ENCODE measurements at regions not wholly inside any gene's neighbourhood (a gene's known extent, or its start where the extent isn't known, plus 50 kb on each side); places are given as distances from the start of the nearest gene placed in this dataset.

DNA sequence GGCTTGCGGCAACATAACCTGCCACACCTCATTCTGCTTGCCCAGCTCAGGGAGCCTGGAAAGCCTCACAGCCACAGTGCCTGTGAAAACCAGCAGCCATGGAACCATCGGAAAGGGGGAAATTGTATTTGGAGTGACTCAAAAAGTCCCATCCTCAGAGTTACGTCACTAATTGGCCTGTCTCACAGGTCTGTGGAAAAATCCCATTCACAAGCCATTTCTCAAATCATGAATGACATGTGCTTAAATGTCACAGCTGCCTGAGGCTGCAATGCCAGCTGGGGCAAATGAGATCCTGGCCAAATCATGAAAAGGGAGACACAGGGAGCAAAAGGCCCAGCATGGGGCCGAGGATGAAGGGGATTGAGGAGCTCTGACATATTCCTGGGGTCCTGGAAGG is 486.9 kb upstream of the RAB6C start:
- no peaks in the 10 kb centered on the region for H3K27me3 ChIP-seq (ENCODE audit: low read depth, low read length)
- H3K9me3 ChIP-seq (ENCODE audit: insufficient read depth, low read length), result no peaks in the 10 kb centered on the region
- H4K20me1 ChIP-seq (ENCODE audit: insufficient read depth, low read length), result no peaks in the 10 kb centered on the region
- H2AFZ ChIP-seq (ENCODE audit: low read depth, low read length), result no peak overlapping the region
- H3K4me2 ChIP-seq (ENCODE audit: low read length), result no peak overlapping the region
- H3K27ac ChIP-seq (ENCODE audit: low read length), result no peak overlapping the region
- H3K4me1 ChIP-seq (ENCODE audit: low read length), result no peaks in the 10 kb centered on the region
- H3K36me3 ChIP-seq (replicated peaks; ENCODE audit: low read depth, low read length), result no peaks in the 10 kb centered on the region
- H3K9ac ChIP-seq (ENCODE audit: low read length), result no peak overlapping the region
- no peaks in the 10 kb centered on the region for H3K79me2 ChIP-seq (ENCODE audit: low read length)
- H3K4me3 ChIP-seq (ENCODE audit: low read length), result no peak overlapping the region
- TF ChIP-seq EZH2phosphoT487 (IDR thresholded peaks at IDR 0.05; ENCODE audit: low read depth), result no peak
- TF ChIP-seq, protein P1, sequence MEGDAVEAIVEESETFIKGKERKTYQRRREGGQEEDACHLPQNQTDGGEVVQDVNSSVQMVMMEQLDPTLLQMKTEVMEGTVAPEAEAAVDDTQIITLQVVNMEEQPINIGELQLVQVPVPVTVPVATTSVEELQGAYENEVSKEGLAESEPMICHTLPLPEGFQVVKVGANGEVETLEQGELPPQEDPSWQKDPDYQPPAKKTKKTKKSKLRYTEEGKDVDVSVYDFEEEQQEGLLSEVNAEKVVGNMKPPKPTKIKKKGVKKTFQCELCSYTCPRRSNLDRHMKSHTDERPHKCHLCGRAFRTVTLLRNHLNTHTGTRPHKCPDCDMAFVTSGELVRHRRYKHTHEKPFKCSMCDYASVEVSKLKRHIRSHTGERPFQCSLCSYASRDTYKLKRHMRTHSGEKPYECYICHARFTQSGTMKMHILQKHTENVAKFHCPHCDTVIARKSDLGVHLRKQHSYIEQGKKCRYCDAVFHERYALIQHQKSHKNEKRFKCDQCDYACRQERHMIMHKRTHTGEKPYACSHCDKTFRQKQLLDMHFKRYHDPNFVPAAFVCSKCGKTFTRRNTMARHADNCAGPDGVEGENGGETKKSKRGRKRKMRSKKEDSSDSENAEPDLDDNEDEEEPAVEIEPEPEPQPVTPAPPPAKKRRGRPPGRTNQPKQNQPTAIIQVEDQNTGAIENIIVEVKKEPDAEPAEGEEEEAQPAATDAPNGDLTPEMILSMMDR (IDR thresholded peaks at IDR 0.05; ENCODE audit: low read depth, low read length), result no peak

DNA sequence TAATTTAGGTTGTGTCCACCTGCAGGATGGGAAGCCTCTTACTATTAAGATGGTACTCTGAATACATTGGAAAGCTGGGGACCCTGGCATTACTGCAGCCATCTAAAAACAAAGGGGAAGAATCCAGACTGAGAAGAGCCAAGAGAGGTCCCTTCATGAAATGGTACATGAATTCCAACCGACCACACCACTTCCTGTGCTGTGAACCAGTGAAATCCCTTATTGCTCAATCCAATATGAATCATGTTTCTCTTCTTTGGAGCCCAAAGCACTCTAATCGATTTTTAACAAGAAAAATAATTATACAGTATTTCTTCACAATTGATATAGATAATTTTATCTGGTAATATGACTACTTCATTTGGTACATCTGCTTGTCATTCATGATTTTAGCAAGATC is 479.7 kb upstream of the RAB6C start:
- Histone ChIP-seq H3K4me3 (ENCODE audit: low read length) (no peak overlapping the region), H3K4me2 (ENCODE audit: low read length) (no peak overlapping the region), H3K4me1 (ENCODE audit: low read length) (no peaks in the 10 kb centered on the region), H3K27me3 (ENCODE audit: low read depth, low read length) (no peaks in the 10 kb centered on the region), H3K27ac (ENCODE audit: low read length) (no peak overlapping the region), H3K9me3 (ENCODE audit: insufficient read depth, low read length) (no peaks in the 10 kb centered on the region), H3K79me2 (ENCODE audit: low read length) (no peaks in the 10 kb centered on the region), H3K9ac (ENCODE audit: low read length) (no peak overlapping the region), H2AFZ (ENCODE audit: low read depth, low read length) (no peak overlapping the region), H3K36me3 (replicated peaks; ENCODE audit: low read depth, low read length) (no peaks in the 10 kb centered on the region), H4K20me1 (ENCODE audit: insufficient read depth, low read length) (no peaks in the 10 kb centered on the region)
- TF ChIP-seq, protein P1 (IDR thresholded peaks at IDR 0.05; ENCODE audit: low read depth, low read length), result no peak
- TF ChIP-seq EZH2phosphoT487 (IDR thresholded peaks at IDR 0.05; ENCODE audit: low read depth), result no peak

DNA sequence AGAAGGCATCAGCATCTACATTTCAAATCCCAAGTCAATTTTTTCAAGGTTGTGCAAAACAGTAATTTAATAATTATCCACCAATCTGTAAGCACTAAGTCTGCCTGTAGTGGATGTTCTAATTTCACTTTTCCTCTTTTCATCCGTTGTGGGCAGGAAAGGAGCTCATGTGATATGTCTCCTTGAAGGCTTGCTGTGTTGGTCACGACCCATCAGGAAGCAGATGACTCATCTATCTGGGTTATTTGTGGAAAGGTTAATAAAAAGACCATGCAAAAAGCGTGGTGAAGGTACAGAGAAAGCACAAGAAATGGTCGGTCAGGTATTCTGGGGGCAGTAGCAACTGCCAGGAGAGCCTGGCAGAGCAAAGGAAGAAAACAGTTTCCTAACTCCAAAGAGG is 476.7 kb upstream of the RAB6C start:
- H3K4me1 ChIP-seq (ENCODE audit: low read length), result no peaks in the 10 kb centered on the region
- H3K9ac ChIP-seq (ENCODE audit: low read length), result no peak overlapping the region
- no peak overlapping the region for H3K4me2 ChIP-seq (ENCODE audit: low read length)
- H3K4me3 ChIP-seq (ENCODE audit: low read length), result no peak overlapping the region
- H3K79me2 ChIP-seq (ENCODE audit: low read length), result no peaks in the 10 kb centered on the region
- no peaks in the 10 kb centered on the region for H3K36me3 ChIP-seq (replicated peaks; ENCODE audit: low read depth, low read length)
- H3K9me3 ChIP-seq (ENCODE audit: insufficient read depth, low read length), result no peaks in the 10 kb centered on the region
- H2AFZ ChIP-seq (ENCODE audit: low read depth, low read length), result no peak overlapping the region; the same call in 1 of the 2 replicates
- H3K27me3 ChIP-seq (ENCODE audit: low read depth, low read length), result no peaks in the 10 kb centered on the region
- no peak overlapping the region for H3K27ac ChIP-seq (ENCODE audit: low read length)
- no peak for TF ChIP-seq EZH2phosphoT487 (IDR thresholded peaks at IDR 0.05; ENCODE audit: low read depth)
- TF ChIP-seq, protein P1 (IDR thresholded peaks at IDR 0.05; ENCODE audit: low read depth, low read length), result no peak
- no peaks in the 10 kb centered on the region for H4K20me1 ChIP-seq (ENCODE audit: insufficient read depth, low read length)

DNA sequence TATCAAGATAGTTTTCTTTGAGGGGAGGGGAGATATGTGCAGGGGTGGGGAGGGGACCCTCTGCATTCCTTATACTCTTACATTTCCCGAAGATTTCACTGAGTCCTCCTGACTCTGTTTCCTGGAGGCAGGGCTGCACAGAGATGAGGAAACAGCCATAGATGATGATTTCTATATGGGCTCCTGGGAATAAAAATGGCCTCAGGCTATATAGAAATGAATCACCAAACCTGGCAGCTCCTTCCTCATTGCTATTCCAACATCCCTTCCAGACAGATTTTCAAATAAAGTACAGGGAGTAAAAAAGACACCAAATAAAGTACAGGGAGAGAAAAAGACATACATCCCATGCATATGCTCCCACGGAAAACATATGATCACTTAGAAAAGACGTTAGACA is 474.8 kb upstream of the RAB6C start:
- H3K9ac ChIP-seq (ENCODE audit: low read length), result no peak overlapping the region
- no peaks in the 10 kb centered on the region for H4K20me1 ChIP-seq (ENCODE audit: insufficient read depth, low read length)
- no peak overlapping the region for H3K4me2 ChIP-seq (ENCODE audit: low read length)
- H3K36me3 ChIP-seq (replicated peaks; ENCODE audit: low read depth, low read length), result no peaks in the 10 kb centered on the region
- H3K4me3 ChIP-seq (ENCODE audit: low read length), result no peak overlapping the region
- H3K27ac ChIP-seq (ENCODE audit: low read length), result no peak overlapping the region
- H3K9me3 ChIP-seq (ENCODE audit: insufficient read depth, low read length), result no peaks in the 10 kb centered on the region
- H3K4me1 ChIP-seq (ENCODE audit: low read length), result no peaks in the 10 kb centered on the region
- H3K27me3 ChIP-seq (ENCODE audit: low read depth, low read length), result no peaks in the 10 kb centered on the region
- TF ChIP-seq EZH2phosphoT487 (IDR thresholded peaks at IDR 0.05; ENCODE audit: low read depth), result no peak
- TF ChIP-seq, protein P1 (IDR thresholded peaks at IDR 0.05; ENCODE audit: low read depth, low read length), result no peak
- no peaks in the 10 kb centered on the region for H3K79me2 ChIP-seq (ENCODE audit: low read length)
- H2AFZ ChIP-seq (ENCODE audit: low read depth, low read length), result no peak overlapping the region
